ENCODE measurements at regions not wholly inside any gene's neighbourhood (a gene's known extent, or its start where the extent isn't known, plus 50 kb on each side); places are given as distances from the start of the nearest gene placed in this dataset.

GRCh38 chr9:119095072-119095471 is 274.2 kb downstream of the BRINP1 start:
- TF ChIP-seq RAD21 (conservative IDR thresholded peaks at IDR 0.05) (no peak), MXI1 (conservative IDR thresholded peaks at IDR 0.05; ENCODE audit: poor library complexity, severe bottlenecking) (no peak), TAF1 (IDR thresholded peaks at IDR 0.05; ENCODE audit: low read depth) (no peak), EP300 (conservative IDR thresholded peaks at IDR 0.05; ENCODE audit: poor library complexity, severe bottlenecking) (no peak), CTCF (IDR thresholded peaks at IDR 0.05; ENCODE audit: poor library complexity, severe bottlenecking) (no peak), SMC3 (conservative IDR thresholded peaks at IDR 0.05; ENCODE audit: poor library complexity) (no peak), POLR2AphosphoS5 (IDR thresholded peaks at IDR 0.05) (no peak), EZH2 (IDR thresholded peaks at IDR 0.05; ENCODE audit: borderline replicate concordance, insufficient read depth, low read length, poor library complexity, severe bottlenecking) (no peak)
- H3F3A ChIP-seq (ENCODE audit: insufficient read depth, low read length, poor library complexity, severe bottlenecking) = no peaks in the 10 kb centered on the region

GRCh38 chr9:119101048-119101447 is 268.2 kb downstream of the BRINP1 start:
- H3K27me3 ChIP-seq (ENCODE audit: insufficient read depth, low read depth, low read length) = no peaks in the 10 kb centered on the region
- no peaks in the 10 kb centered on the region for H3K79me2 ChIP-seq (replicated peaks; ENCODE audit: insufficient read depth, low read length)
- H3K9me2 ChIP-seq (ENCODE audit: insufficient read depth, low read length) = no peaks in the 10 kb centered on the region
- no peak overlapping the region for H2AFZ ChIP-seq (ENCODE audit: low read depth, low read length)
- TF ChIP-seq, protein P1, sequence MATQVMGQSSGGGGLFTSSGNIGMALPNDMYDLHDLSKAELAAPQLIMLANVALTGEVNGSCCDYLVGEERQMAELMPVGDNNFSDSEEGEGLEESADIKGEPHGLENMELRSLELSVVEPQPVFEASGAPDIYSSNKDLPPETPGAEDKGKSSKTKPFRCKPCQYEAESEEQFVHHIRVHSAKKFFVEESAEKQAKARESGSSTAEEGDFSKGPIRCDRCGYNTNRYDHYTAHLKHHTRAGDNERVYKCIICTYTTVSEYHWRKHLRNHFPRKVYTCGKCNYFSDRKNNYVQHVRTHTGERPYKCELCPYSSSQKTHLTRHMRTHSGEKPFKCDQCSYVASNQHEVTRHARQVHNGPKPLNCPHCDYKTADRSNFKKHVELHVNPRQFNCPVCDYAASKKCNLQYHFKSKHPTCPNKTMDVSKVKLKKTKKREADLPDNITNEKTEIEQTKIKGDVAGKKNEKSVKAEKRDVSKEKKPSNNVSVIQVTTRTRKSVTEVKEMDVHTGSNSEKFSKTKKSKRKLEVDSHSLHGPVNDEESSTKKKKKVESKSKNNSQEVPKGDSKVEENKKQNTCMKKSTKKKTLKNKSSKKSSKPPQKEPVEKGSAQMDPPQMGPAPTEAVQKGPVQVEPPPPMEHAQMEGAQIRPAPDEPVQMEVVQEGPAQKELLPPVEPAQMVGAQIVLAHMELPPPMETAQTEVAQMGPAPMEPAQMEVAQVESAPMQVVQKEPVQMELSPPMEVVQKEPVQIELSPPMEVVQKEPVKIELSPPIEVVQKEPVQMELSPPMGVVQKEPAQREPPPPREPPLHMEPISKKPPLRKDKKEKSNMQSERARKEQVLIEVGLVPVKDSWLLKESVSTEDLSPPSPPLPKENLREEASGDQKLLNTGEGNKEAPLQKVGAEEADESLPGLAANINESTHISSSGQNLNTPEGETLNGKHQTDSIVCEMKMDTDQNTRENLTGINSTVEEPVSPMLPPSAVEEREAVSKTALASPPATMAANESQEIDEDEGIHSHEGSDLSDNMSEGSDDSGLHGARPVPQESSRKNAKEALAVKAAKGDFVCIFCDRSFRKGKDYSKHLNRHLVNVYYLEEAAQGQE (IDR thresholded peaks at IDR 0.05; ENCODE audit: borderline replicate concordance) = no peak
- TF ChIP-seq SMC3 (conservative IDR thresholded peaks at IDR 0.05; ENCODE audit: poor library complexity) (no peak), RAD21 (conservative IDR thresholded peaks at IDR 0.05) (no peak), MXI1 (conservative IDR thresholded peaks at IDR 0.05; ENCODE audit: poor library complexity, severe bottlenecking) (no peak), POLR2AphosphoS5 (IDR thresholded peaks at IDR 0.05) (no peak), TAF1 (IDR thresholded peaks at IDR 0.05; ENCODE audit: low read depth) (no peak), CTCF (IDR thresholded peaks at IDR 0.05; ENCODE audit: poor library complexity, severe bottlenecking) (no peak), EZH2 (IDR thresholded peaks at IDR 0.05; ENCODE audit: borderline replicate concordance, insufficient read depth, low read length, poor library complexity, severe bottlenecking) (no peak), EP300 (conservative IDR thresholded peaks at IDR 0.05; ENCODE audit: poor library complexity, severe bottlenecking) (no peak)
- no peaks in the 10 kb centered on the region for H4K20me1 ChIP-seq (ENCODE audit: insufficient read depth)
- no peaks in the 10 kb centered on the region for H3F3A ChIP-seq (ENCODE audit: insufficient read depth, low read length, poor library complexity, severe bottlenecking)
- H3K36me3 ChIP-seq (ENCODE audit: insufficient read depth, low read length) = no peaks in the 10 kb centered on the region
- no peak overlapping the region for H3K4me2 ChIP-seq (ENCODE audit: low read length)
- H3K9me3 ChIP-seq (ENCODE audit: low read length) = no peaks in the 10 kb centered on the region
- no peak overlapping the region for H3K27ac ChIP-seq (ENCODE audit: low read length)
- no peak overlapping the region for H3K9ac ChIP-seq (ENCODE audit: low read length)
- no peak overlapping the region for H3K4me3 ChIP-seq (ENCODE audit: low read length)

More at GRCh38 chr9:119095072-119095471, 274.2 kb downstream of the BRINP1 start:
- no peaks in the 10 kb centered on the region for H3K36me3 ChIP-seq (ENCODE audit: insufficient read depth, low read length)
- no peak overlapping the region for H3K4me3 ChIP-seq (ENCODE audit: low read length)
- no peaks in the 10 kb centered on the region for H3K9me2 ChIP-seq (ENCODE audit: insufficient read depth, low read length)
- H3K27me3 ChIP-seq (ENCODE audit: insufficient read depth, low read depth, low read length) = no peaks in the 10 kb centered on the region
- no peak overlapping the region for H2AFZ ChIP-seq (ENCODE audit: low read depth, low read length)
- H3K27ac ChIP-seq (ENCODE audit: low read length) = no peak overlapping the region
- no peaks in the 10 kb centered on the region for H4K20me1 ChIP-seq (ENCODE audit: insufficient read depth)
- no peaks in the 10 kb centered on the region for H3K9me3 ChIP-seq (ENCODE audit: low read length)
- no peak overlapping the region for H3K9ac ChIP-seq (ENCODE audit: low read length)
- H3K79me2 ChIP-seq (replicated peaks; ENCODE audit: insufficient read depth, low read length) = no peaks in the 10 kb centered on the region
- no peak overlapping the region for H3K4me2 ChIP-seq (ENCODE audit: low read length)

All from neural cell (in vitro differentiated cells).